ENCODE measurements at regions not wholly inside any gene's neighbourhood (a gene's known extent, or its start where the extent isn't known, plus 50 kb on each side); places are given as distances from the start of the nearest gene placed in this dataset.

DNA sequence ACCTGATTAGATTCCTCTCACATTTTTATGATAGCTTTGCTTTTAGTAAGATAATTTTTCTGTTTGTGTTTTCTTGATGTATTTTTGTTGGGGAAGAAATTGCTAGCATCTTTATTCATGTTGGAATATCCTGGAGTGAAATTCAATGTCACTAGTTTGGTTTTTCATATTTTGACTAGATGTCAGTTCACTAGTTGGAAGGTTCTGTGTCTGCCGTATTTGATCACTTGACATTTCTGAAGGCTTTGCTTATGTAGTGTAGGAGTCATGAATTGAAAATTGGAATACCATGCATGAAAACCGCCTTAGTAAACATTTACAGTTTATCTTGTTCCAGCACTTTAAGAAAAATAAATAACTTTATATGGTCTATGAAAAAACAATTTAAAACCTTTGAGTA is 348.4 kb downstream of the AASDHPPT start:
- TF ChIP-seq, protein P1, sequence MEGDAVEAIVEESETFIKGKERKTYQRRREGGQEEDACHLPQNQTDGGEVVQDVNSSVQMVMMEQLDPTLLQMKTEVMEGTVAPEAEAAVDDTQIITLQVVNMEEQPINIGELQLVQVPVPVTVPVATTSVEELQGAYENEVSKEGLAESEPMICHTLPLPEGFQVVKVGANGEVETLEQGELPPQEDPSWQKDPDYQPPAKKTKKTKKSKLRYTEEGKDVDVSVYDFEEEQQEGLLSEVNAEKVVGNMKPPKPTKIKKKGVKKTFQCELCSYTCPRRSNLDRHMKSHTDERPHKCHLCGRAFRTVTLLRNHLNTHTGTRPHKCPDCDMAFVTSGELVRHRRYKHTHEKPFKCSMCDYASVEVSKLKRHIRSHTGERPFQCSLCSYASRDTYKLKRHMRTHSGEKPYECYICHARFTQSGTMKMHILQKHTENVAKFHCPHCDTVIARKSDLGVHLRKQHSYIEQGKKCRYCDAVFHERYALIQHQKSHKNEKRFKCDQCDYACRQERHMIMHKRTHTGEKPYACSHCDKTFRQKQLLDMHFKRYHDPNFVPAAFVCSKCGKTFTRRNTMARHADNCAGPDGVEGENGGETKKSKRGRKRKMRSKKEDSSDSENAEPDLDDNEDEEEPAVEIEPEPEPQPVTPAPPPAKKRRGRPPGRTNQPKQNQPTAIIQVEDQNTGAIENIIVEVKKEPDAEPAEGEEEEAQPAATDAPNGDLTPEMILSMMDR (IDR thresholded peaks at IDR 0.05 in 2 of 3, conservative IDR thresholded peaks at IDR 0.05 in 1 of 3; ENCODE audit: insufficient read depth in 2 of 3, low read depth in 1 of 3, low read length in 3 of 3) = no peak
- no peak for TF ChIP-seq EZH2 (IDR thresholded peaks at IDR 0.05; ENCODE audit: borderline replicate concordance, low read depth, low read length)
- TF ChIP-seq MXI1 (IDR thresholded peaks at IDR 0.05; ENCODE audit: low read depth, low read length) = no peak
- TF ChIP-seq, protein P2, sequence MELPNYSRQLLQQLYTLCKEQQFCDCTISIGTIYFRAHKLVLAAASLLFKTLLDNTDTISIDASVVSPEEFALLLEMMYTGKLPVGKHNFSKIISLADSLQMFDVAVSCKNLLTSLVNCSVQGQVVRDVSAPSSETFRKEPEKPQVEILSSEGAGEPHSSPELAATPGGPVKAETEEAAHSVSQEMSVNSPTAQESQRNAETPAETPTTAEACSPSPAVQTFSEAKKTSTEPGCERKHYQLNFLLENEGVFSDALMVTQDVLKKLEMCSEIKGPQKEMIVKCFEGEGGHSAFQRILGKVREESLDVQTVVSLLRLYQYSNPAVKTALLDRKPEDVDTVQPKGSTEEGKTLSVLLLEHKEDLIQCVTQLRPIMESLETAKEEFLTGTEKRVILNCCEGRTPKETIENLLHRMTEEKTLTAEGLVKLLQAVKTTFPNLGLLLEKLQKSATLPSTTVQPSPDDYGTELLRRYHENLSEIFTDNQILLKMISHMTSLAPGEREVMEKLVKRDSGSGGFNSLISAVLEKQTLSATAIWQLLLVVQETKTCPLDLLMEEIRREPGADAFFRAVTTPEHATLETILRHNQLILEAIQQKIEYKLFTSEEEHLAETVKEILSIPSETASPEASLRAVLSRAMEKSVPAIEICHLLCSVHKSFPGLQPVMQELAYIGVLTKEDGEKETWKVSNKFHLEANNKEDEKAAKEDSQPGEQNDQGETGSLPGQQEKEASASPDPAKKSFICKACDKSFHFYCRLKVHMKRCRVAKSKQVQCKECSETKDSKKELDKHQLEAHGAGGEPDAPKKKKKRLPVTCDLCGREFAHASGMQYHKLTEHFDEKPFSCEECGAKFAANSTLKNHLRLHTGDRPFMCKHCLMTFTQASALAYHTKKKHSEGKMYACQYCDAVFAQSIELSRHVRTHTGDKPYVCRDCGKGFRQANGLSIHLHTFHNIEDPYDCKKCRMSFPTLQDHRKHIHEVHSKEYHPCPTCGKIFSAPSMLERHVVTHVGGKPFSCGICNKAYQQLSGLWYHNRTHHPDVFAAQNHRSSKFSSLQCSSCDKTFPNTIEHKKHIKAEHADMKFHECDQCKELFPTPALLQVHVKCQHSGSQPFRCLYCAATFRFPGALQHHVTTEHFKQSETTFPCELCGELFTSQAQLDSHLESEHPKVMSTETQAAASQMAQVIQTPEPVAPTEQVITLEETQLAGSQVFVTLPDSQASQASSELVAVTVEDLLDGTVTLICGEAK (IDR thresholded peaks at IDR 0.05) = no peak
- TF ChIP-seq, protein P2 (CRISPR knock-in tag; IDR thresholded peaks at IDR 0.05) = no peak
- no peak for TF ChIP-seq POLR2A (conservative IDR thresholded peaks at IDR 0.05)
- no peak for TF ChIP-seq GATA2 (CRISPR knock-in tag; IDR thresholded peaks at IDR 0.05)
- no peak for TF ChIP-seq BMI1 (IDR thresholded peaks at IDR 0.05; ENCODE audit: low read length)
- no peak for TF ChIP-seq TCFL5 (CRISPR knock-in tag; conservative IDR thresholded peaks at IDR 0.05)
- TF ChIP-seq, protein P3, sequence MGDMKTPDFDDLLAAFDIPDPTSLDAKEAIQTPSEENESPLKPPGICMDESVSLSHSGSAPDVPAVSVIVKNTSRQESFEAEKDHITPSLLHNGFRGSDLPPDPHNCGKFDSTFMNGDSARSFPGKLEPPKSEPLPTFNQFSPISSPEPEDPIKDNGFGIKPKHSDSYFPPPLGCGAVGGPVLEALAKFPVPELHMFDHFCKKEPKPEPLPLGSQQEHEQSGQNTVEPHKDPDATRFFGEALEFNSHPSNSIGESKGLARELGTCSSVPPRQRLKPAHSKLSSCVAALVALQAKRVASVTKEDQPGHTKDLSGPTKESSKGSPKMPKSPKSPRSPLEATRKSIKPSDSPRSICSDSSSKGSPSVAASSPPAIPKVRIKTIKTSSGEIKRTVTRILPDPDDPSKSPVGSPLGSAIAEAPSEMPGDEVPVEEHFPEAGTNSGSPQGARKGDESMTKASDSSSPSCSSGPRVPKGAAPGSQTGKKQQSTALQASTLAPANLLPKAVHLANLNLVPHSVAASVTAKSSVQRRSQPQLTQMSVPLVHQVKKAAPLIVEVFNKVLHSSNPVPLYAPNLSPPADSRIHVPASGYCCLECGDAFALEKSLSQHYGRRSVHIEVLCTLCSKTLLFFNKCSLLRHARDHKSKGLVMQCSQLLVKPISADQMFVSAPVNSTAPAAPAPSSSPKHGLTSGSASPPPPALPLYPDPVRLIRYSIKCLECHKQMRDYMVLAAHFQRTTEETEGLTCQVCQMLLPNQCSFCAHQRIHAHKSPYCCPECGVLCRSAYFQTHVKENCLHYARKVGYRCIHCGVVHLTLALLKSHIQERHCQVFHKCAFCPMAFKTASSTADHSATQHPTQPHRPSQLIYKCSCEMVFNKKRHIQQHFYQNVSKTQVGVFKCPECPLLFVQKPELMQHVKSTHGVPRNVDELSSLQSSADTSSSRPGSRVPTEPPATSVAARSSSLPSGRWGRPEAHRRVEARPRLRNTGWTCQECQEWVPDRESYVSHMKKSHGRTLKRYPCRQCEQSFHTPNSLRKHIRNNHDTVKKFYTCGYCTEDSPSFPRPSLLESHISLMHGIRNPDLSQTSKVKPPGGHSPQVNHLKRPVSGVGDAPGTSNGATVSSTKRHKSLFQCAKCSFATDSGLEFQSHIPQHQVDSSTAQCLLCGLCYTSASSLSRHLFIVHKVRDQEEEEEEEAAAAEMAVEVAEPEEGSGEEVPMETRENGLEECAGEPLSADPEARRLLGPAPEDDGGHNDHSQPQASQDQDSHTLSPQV (IDR thresholded peaks at IDR 0.05) = no peak
- TF ChIP-seq ZNF77 (CRISPR knock-in tag; IDR thresholded peaks at IDR 0.05) = no peak

All from K562 (cell line).